Limb (tissue), 2 donors: ENCODE measurements at regions not wholly inside any gene's neighbourhood (a gene's known extent, or its start where the extent isn't known, plus 50 kb on each side); places are given as distances from the start of the nearest gene placed in this dataset.
"Not testable (repeated sequence)": the region's sequence is repeated elsewhere in the genome, so short reads cannot be mapped to it uniquely, and the experiment has no call there.

Experiments used
- DNase-seq, 2 donors: peaks; one replicate each; pipeline ENCODE4 v3.0.0-alpha.2; 2016; ENCODE audit errors: extremely low spot score in 2 of 2

GRCh38 chrX:140074851-140075250, 109.5 kb upstream of the CXorf66 start:
- DNase-seq: not testable (repeated sequence)

- DNase-seq: no peak
Observed at GRCh38 chrX:140071037-140071436, 105.7 kb upstream of the CXorf66 start.

- DNase-seq: no peak
Observed at GRCh38 chrX:140065961-140066662, 100.8 kb upstream of the CXorf66 start.

GRCh38 chrX:140064993-140065392, 99.7 kb upstream of the CXorf66 start:
- DNase-seq: no peak

- peak; percentile 49 to 80 for DNase-seq
Observed at GRCh38 chrX:140057001-140057411, 91.7 kb upstream of the CXorf66 start.

GRCh38 chrX:140053846-140054245, 88.5 kb upstream of the CXorf66 start:
- no peak for DNase-seq

- peak in 1 of 2 donors; percentile 1 for DNase-seq
Observed at GRCh38 chrX:140050906-140051305, 85.6 kb upstream of the CXorf66 start.

GRCh38 chrX:140040386-140040785, 75.1 kb upstream of the CXorf66 start:
- DNase-seq: no peak

GRCh38 chrX:140038842-140039241, 73.5 kb upstream of the CXorf66 start:
- no peak for DNase-seq

GRCh38 chrX:140034916-140035315, 69.6 kb upstream of the CXorf66 start:
- DNase-seq: no peak

- no peak for DNase-seq
Observed at GRCh38 chrX:140022482-140022881, 57.2 kb upstream of the CXorf66 start.

- DNase-seq: not testable (repeated sequence)
Observed at GRCh38 chrX:140019134-140019533, 53.8 kb upstream of the CXorf66 start.
